GM19025 (cell line): ENCODE measurements at regions not wholly inside any gene's neighbourhood (a gene's known extent, or its start where the extent isn't known, plus 50 kb on each side); places are given as distances from the start of the nearest gene placed in this dataset.

Experiments
- ATAC-seq: cut with Tn5 transposase; IDR thresholded peaks from one replicate; pipeline ENCODE4 v1.9.1; 2021; ENCODE audit warnings: mild to moderate bottlenecking, low read depth, moderate library complexity; ENCODE audit not compliant: unreplicated experiment

GRCh38 chr6:140051521-140052512, 677.4 kb upstream of the CITED2 start:
- no peak for ATAC-seq

DNA sequence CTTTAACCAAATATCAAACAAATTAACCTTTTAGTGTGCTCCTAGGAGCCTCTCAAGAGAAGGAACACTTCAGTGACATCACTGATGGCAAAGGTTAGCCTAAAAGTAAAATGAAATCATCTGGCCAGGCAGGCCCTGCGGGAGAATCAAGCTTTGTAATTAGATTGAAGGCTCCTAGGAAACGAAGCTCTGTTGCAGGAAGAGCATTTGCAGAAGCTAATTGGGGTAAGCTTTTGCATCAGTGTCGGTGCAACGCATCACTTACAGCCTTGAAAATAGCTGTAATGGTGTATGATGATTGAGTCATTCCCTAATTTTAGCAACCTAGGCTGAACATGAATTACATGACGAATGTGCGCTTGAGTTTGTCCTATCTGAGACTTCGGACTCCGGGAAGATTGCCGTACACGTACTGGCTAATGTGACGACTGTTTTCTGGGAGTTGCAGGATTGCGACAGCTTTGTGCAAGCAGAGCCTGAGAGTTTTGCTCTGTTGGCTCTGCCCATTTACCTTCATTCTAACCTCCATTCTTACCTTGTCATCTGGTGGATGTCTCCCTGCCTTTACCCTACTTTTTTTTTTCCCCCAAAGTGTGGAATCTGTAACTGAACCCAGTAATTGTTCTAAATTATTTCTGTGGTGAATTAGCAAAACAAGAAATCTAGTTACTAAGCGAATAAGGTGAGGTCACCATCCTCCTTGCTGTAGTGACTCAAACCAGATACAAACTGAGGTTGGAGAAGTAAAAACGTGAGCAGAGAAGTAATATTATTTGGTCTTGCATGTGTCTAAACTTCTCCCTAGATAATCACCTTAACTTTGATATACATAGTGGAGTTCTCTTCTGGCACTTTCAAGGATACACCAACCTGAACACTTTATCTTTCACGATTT, 675.9 kb upstream of the CITED2 start:
- ATAC-seq, result no peak

GRCh38 chr6:140049251-140049650, 674.8 kb upstream of the CITED2 start:
- no peak for ATAC-seq

- no peak for ATAC-seq
These were observed 673.8 kb upstream of the CITED2 start for GRCh38 chr6:140048202-140048790.

GRCh38 chr6:140047321-140047720, 672.9 kb upstream of the CITED2 start:
- ATAC-seq, result no peak

GRCh38 chr6:140046016-140046632, 671.7 kb upstream of the CITED2 start:
- ATAC-seq, result no peak

DNA sequence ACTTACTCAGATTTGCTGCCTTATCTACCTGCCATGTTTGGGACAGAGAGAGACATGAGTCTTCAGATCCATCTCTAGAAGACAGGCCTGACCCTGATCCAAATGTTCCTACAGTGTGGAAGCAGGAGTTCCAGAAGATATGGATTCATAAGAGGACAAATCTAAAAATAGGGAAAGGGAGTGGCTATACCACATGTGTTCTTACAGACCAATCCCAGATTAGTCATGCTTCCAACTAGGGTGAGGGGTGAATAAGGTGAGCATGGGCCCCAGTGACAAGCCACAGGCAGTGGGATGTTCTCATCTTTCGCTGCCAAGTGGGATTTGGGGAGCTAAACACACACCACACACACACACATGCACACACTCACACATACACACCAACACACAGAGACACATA, 670.7 kb upstream of the CITED2 start:
- no peak for ATAC-seq

DNA sequence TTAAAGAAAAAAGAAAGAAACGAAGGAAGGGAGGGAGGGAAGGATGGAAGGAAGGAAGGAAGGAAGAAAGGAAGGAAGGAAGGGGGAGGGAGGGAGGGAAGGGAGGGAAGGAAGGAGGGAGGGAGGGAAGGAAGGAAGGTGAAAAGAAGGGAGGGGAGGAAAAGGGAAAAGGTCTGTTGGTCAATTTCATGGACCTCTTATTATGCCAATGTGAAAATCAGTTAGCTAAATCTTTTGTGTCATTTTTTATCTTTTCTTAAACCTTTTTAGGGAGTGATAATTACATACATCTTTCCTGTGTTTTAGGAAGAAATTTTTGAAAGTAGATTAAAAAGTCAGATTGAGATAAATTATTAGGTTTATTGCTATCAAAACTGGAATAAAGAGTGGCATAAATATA, 670.2 kb upstream of the CITED2 start:
- ATAC-seq, result no peak

DNA sequence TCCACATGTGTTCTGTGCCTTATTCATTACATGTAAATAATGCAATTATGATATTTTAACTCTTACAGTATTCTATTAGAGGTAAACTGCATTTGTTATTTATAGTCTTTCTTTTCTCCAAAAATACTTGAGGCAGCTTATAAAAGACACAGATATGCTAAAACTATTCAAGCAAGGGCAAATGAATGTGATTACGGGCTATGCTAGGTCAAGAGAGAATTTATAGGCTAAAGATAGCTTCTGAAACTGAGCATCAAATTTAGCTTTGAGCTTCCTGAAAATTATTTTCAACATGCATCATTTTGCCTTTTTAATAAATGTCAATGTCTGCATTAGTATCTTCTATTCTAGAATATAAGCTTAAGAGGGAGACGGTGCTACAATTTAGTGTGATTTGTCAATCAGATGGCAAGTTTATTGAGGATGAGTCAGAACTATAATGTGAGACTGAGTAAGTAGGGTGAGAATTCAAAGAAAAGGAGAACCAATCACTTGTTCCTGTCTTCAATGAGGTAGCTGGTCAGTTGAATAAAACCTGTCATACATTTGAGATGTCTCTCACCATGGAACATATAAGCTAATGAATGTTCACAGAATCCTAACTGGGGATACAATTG, 669.4 kb upstream of the CITED2 start:
- no peak for ATAC-seq

DNA sequence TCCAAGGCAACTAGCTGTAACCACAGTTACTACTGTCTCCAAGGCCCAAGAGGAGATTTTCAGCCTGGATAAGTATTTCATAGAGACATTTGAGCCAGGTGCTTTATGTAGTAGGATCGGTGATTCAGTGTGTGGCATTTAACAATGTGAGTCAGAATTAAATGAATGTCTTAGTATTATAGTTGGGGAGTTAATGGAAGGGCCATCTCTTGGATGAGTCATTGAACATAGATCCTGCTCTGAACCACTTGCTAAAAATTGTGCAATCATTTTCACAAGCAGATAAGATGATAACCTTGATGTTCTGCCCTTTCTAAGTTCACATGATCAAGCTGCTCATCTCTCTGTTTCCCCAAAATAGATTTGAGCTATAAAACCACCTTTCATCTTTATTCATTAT, 668.9 kb upstream of the CITED2 start:
- ATAC-seq, result no peak

DNA sequence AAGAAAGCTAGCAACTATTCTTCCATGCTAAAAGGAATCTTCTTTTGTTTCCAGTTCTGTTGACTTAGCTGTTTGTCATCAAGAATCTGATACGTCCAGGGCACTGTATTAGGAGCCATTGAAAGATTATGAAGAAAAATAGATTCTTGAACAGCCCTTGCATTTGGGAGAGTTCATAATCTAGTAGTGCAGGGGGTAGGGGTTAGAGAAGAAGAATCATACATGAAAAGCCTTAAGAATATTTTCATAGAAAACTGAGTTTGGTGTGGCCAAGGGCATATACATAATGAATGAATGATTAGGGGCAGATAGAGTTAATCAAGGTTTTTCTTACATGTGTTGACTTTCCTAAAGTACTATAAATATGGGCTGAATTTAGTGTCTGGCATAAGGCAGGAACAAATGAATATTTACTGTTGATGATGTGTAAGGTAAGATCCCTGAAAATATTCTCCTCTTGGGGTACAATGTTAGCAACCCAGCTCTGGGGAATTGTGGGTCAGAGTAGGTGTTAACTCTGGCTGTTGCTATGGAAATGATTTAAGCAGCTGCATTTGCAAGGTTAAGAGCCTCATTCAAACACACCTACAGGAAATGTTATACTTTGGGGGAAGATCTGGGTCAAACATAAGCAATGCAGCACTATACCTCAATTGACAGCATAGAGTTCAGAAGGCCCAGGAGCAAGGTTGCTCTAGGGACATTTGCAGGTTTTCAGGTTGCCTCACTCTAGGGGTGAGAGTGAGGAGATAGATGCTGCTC, 667.3 kb upstream of the CITED2 start:
- no peak for ATAC-seq

GRCh38 chr6:140041056-140041455, 666.6 kb upstream of the CITED2 start:
- ATAC-seq, result no peak

GRCh38 chr6:140040396-140040795, 665.9 kb upstream of the CITED2 start:
- no peak for ATAC-seq

GRCh38 chr6:140039364-140039763, 664.9 kb upstream of the CITED2 start:
- no peak for ATAC-seq

DNA sequence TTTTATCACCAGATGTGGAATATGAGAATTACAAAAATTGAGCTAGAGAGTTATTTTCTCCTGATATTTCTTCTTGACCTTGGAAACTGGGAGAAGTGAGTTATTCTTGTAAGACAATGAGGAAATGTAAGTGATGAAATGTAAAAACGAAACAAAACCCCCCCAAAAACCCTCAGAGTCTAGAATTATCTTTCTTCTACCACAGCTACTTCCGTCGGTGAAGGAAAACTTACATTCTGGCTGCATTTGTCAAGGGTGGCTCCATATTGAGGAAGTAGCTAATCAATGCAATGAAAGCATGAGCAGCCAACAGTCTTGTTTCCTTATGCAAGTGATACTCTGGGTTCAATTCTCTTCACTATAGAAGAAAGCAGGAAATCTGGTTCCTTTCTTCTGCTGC, 661.7 kb upstream of the CITED2 start:
- ATAC-seq, result no peak

DNA sequence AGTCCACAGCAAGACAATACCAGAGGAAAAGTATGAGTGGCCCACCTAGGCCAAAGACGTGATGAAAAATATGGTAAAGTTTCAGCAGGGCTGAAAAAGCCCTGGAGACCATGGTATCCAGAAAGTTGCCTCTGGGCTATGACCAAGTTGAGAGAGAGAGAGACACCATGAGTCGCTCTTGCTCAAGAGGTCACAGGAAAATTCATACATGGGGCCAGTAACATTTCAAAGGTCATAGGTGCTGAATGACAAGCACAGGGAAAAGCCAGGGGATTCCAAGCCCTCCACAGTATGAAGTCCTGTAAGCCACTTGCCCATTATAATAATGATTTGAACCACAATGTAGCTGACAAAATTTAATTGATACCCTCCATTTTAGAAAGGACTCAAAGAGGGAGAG, 657.7 kb upstream of the CITED2 start:
- ATAC-seq, result no peak

- ATAC-seq, result no peak
These were observed 655.1 kb upstream of the CITED2 start for GRCh38 chr6:140029551-140029950.

DNA sequence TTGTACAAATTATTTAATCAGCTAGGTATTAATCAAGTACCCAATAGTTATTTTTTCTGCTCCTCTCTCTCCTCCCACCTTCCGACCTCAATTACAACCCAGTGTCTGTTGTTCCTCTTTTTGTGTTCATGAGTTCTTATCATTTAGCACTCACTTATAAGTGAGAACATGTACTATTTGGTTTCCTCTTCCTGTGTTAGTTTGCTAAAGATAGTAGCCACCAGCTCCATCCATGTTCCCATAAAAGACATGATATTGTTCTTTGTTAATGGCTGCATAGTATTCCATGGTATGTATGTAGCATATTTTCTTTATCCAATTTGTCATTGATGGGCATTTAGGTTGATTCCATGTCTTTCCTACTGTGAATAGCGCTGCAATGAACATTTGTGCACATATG, 652.8 kb upstream of the CITED2 start:
- ATAC-seq, result no peak

GRCh38 chr6:140026546-140026945, 652.1 kb upstream of the CITED2 start:
- no peak for ATAC-seq
